ENCODE measurements at regions not wholly inside any gene's neighbourhood (a gene's known extent, or its start where the extent isn't known, plus 50 kb on each side); places are given as distances from the start of the nearest gene placed in this dataset.

- H3K4me3 ChIP-seq (ENCODE audit: low read depth, low read length), result no peak overlapping the region
- TF ChIP-seq CTCF (IDR thresholded peaks at IDR 0.05; ENCODE audit: low read depth, low read length), result no peak
These were observed 850.5 kb downstream of the NR2F1-AS1 start for GRCh38 chr5:92730486-92730885.

GRCh38 chr5:92729088-92729487 lies 851.9 kb downstream of the NR2F1-AS1 start:
- H3K4me3 ChIP-seq (ENCODE audit: low read depth, low read length), result no peak overlapping the region
- TF ChIP-seq CTCF (IDR thresholded peaks at IDR 0.05; ENCODE audit: low read depth, low read length), result no peak

- no peak for TF ChIP-seq CTCF (IDR thresholded peaks at IDR 0.05; ENCODE audit: low read depth, low read length)
- no peak overlapping the region for H3K4me3 ChIP-seq (ENCODE audit: low read depth, low read length)
These were observed 865.0 kb downstream of the NR2F1-AS1 start for GRCh38 chr5:92715946-92716520.

- H3K4me3 ChIP-seq (ENCODE audit: low read depth, low read length), result no peak overlapping the region
- TF ChIP-seq CTCF (IDR thresholded peaks at IDR 0.05; ENCODE audit: low read depth, low read length), result no peak
These were observed 867.2 kb downstream of the NR2F1-AS1 start for GRCh38 chr5:92713826-92714225.

- no peak for TF ChIP-seq CTCF (IDR thresholded peaks at IDR 0.05; ENCODE audit: low read depth, low read length)
- no peak overlapping the region for H3K4me3 ChIP-seq (ENCODE audit: low read depth, low read length)
These were observed 867.7 kb downstream of the NR2F1-AS1 start for GRCh38 chr5:92713335-92713743.

GRCh38 chr5:92711956-92712355 lies 869.1 kb downstream of the NR2F1-AS1 start:
- TF ChIP-seq CTCF (IDR thresholded peaks at IDR 0.05; ENCODE audit: low read depth, low read length), result no peak
- H3K4me3 ChIP-seq (ENCODE audit: low read depth, low read length), result no peak overlapping the region

GRCh38 chr5:92704590-92704989 lies 876.4 kb downstream of the NR2F1-AS1 start:
- no peak overlapping the region for H3K4me3 ChIP-seq (ENCODE audit: low read depth, low read length)
- no peak for TF ChIP-seq CTCF (IDR thresholded peaks at IDR 0.05; ENCODE audit: low read depth, low read length)

All from WI38 (cell line).